ENCODE measurements at regions not wholly inside any gene's neighbourhood (a gene's known extent, or its start where the extent isn't known, plus 50 kb on each side); places are given as distances from the start of the nearest gene placed in this dataset.

GRCh38 chr3:155018621-155019330 is 61.3 kb upstream of the MME start:
- H3K36me3 Mint-ChIP-seq (ENCODE audit: low read depth), result no peaks in the 10 kb centered on the region
- TF ChIP-seq CTCF (IDR thresholded peaks at IDR 0.05), result no peak
- no peak overlapping the region for H3K27ac Mint-ChIP-seq
- ATAC-seq, result no peak
- POLR2A ChIA-PET, result interaction anchor here (0.6 kb wide), 1 partner anchor 69 kb away, joined by 3 read pairs; no protein-coding TSS in a partner anchor
- no peak for DNase-seq
- H3K9me3 Mint-ChIP-seq, result no peaks in the 10 kb centered on the region
- no peak overlapping the region for H3K4me3 Mint-ChIP-seq
- H3K4me1 Mint-ChIP-seq (ENCODE audit: low read depth), result no peaks in the 10 kb centered on the region
- intact Hi-C loops (cut with micrococcal nuclease), result no loop called here
- CTCF ChIA-PET, result no interaction called here
- H3K27me3 Mint-ChIP-seq, result no peaks in the 10 kb centered on the region

- no peak for ATAC-seq
- CTCF ChIA-PET, result no interaction called here
- POLR2A ChIA-PET, result no interaction called here
- no peak overlapping the region for H3K4me3 Mint-ChIP-seq
- no peaks in the 10 kb centered on the region for H3K27me3 Mint-ChIP-seq
- no peak for TF ChIP-seq CTCF (IDR thresholded peaks at IDR 0.05)
- H3K36me3 Mint-ChIP-seq (ENCODE audit: low read depth), result no peaks in the 10 kb centered on the region
- H3K9me3 Mint-ChIP-seq, result no peaks in the 10 kb centered on the region
- no peak overlapping the region for H3K27ac Mint-ChIP-seq
- no peak for DNase-seq
- intact Hi-C loops (cut with micrococcal nuclease), result no loop called here
- H3K4me1 Mint-ChIP-seq (ENCODE audit: low read depth), result no peaks in the 10 kb centered on the region
These were observed 64.2 kb upstream of the MME start for GRCh38 chr3:155015776-155016436.

- H3K4me1 Mint-ChIP-seq (ENCODE audit: low read depth), result no peaks in the 10 kb centered on the region
- TF ChIP-seq CTCF (IDR thresholded peaks at IDR 0.05), result no peak
- no peaks in the 10 kb centered on the region for H3K27me3 Mint-ChIP-seq
- intact Hi-C loops (cut with micrococcal nuclease), result no loop called here
- ChIA-PET CTCF (no interaction called here), POLR2A (no interaction called here)
- no peaks in the 10 kb centered on the region for H3K36me3 Mint-ChIP-seq (ENCODE audit: low read depth)
- ATAC-seq, result no peak
- no peak for DNase-seq
- no peak overlapping the region for H3K4me3 Mint-ChIP-seq
- H3K27ac Mint-ChIP-seq, result no peak overlapping the region
- H3K9me3 Mint-ChIP-seq, result no peaks in the 10 kb centered on the region
These were observed 65.2 kb upstream of the MME start for GRCh38 chr3:155014953-155015352.

- no peak overlapping the region for H3K27ac Mint-ChIP-seq
- H3K9me3 Mint-ChIP-seq, result no peaks in the 10 kb centered on the region
- CTCF ChIA-PET, result no interaction called here
- no peaks in the 10 kb centered on the region for H3K27me3 Mint-ChIP-seq
- TF ChIP-seq CTCF (IDR thresholded peaks at IDR 0.05), result no peak
- H3K36me3 Mint-ChIP-seq (ENCODE audit: low read depth), result no peaks in the 10 kb centered on the region
- ATAC-seq (no peak), DNase-seq (no peak)
- intact Hi-C loops (cut with micrococcal nuclease), result no loop called here
- no peak overlapping the region for H3K4me3 Mint-ChIP-seq
- POLR2A ChIA-PET, result no interaction called here
- H3K4me1 Mint-ChIP-seq (ENCODE audit: low read depth), result no peaks in the 10 kb centered on the region
These were observed 66.7 kb upstream of the MME start for GRCh38 chr3:155013427-155013826.

GRCh38 chr3:155012584-155012983 is 67.5 kb upstream of the MME start:
- Mint-ChIP-seq H3K4me1 (ENCODE audit: low read depth) (no peaks in the 10 kb centered on the region), H3K27me3 (no peaks in the 10 kb centered on the region), H3K27ac (no peak overlapping the region), H3K4me3 (no peak overlapping the region), H3K36me3 (ENCODE audit: low read depth) (no peaks in the 10 kb centered on the region), H3K9me3 (no peaks in the 10 kb centered on the region)
- intact Hi-C loops (cut with micrococcal nuclease), result no loop called here
- ChIA-PET CTCF (no interaction called here), POLR2A (no interaction called here)
- DNase-seq (no peak), ATAC-seq (no peak)
- no peak for TF ChIP-seq CTCF (IDR thresholded peaks at IDR 0.05)

All from activated CD8-positive, alpha-beta T cell treated with anti-CD3 and anti-CD28 coated beads for 36 hours (primary cell).